PC-3 (cell line): ENCODE measurements at regions not wholly inside any gene's neighbourhood (a gene's known extent, or its start where the extent isn't known, plus 50 kb on each side); places are given as distances from the start of the nearest gene placed in this dataset.

Source experiments
- ATAC-seq: fragments of 200-7000 bp; cut with Tn5 transposase; 2 replicates; pipeline ENCODE4 v1.9.1; 2020; ENCODE audit warnings: mild to moderate bottlenecking, moderate library complexity
- BruUV-seq: library from RNA; stranded (reverse); fragments of 400-500 nt; replicated peaks from 2 replicates; lab custom pipeline; 2021; lab: Mats Ljungman, UMichigan
- CTCF ChIA-PET: fragments of 300-600 bp; sonication (Branson Sonifier 250); formaldehyde crosslinking; loops from one replicate; lab custom pipeline; 2022; ENCODE audit warnings: antibody characterized with exemption; lab: Charles Lee
- POLR2A ChIA-PET: fragments of 300-600 bp; sonication (Branson Sonifier 250); formaldehyde crosslinking; loops from one replicate; lab custom pipeline; 2022; ENCODE audit warnings: antibody characterized with exemption; ENCODE audit not compliant: unreplicated experiment; lab: Charles Lee
- DNase-seq: peaks from one replicate; pipeline ENCODE4 v3.0.0-alpha.2; 2015
- H2AFZ ChIP-seq: fragments of 300-600 bp; sonication (generic); 2 replicates; pipeline ENCODE4 v1.6.0; 2016; ENCODE audit warnings: antibody characterized with exemption, low read length
- H3F3A ChIP-seq: fragments of 300-600 bp; sonication (generic); one replicate; pipeline ENCODE4 v1.6.0; 2017; ENCODE audit warnings: antibody characterized with exemption, low read length, control low read depth, mild to moderate bottlenecking; ENCODE audit not compliant: unreplicated experiment
- H3K27ac ChIP-seq: fragments of 300-600 bp; sonication (generic); 2 replicates; pipeline ENCODE4 v1.5.1; 2016; ENCODE audit warnings: mild to moderate bottlenecking, low read length
- H3K27me3 ChIP-seq: fragments of 300-600 bp; sonication (generic); 2 replicates; pipeline ENCODE4 v1.6.1; 2016; ENCODE audit warnings: low read length, mixed read lengths
- H3K36me3 ChIP-seq: fragments of 300-600 bp; sonication (generic); 2 replicates; pipeline ENCODE4 v1.6.1; 2016; ENCODE audit warnings: low read depth, mixed run types, low read length, mixed read lengths
- H3K4me1 ChIP-seq: fragments of 300-600 bp; sonication (generic); 2 replicates; pipeline ENCODE4 v1.5.1; 2016; ENCODE audit warnings: low read length; ENCODE audit not compliant: insufficient read depth
- H3K4me2 ChIP-seq: fragments of 300-600 bp; sonication (generic); 2 replicates; pipeline ENCODE4 v1.6.0; 2016; ENCODE audit warnings: low read length
- H3K4me3 ChIP-seq: fragments of 300-600 bp; sonication (generic); 2 replicates; pipeline ENCODE4 v1.5.1; 2016; ENCODE audit warnings: mild to moderate bottlenecking, low read length, mixed read lengths
- H3K79me2 ChIP-seq: fragments of 300-600 bp; sonication (generic); 2 replicates; pipeline ENCODE4 v1.6.1; 2017; ENCODE audit warnings: low read length, mixed read lengths
- H3K9ac ChIP-seq: fragments of 300-600 bp; sonication (generic); 2 replicates; pipeline ENCODE4 v1.6.0; 2016; ENCODE audit warnings: mild to moderate bottlenecking, low read length
- H3K9me2 ChIP-seq: fragments of 300-600 bp; sonication (generic); replicated peaks from 2 replicates; pipeline ENCODE4 v1.6.1; 2016; ENCODE audit warnings: mixed run types, low read length, mixed read lengths
- H3K9me3 ChIP-seq: fragments of 300-600 bp; sonication (generic); 2 replicates; pipeline ENCODE4 v1.6.1; 2016; ENCODE audit warnings: low read length, mixed read lengths
- H4K20me1 ChIP-seq: fragments of 300-600 bp; sonication (generic); 2 replicates; pipeline ENCODE4 v1.6.1; 2016; ENCODE audit warnings: low read length, mixed read lengths
- CTCF ChIP-seq: fragments of 300-600 bp; sonication (generic); conservative IDR thresholded peaks from 2 replicates; pipeline ENCODE4 v1.5.1; 2017; ENCODE audit warnings: antibody characterized with exemption, low read depth, mild to moderate bottlenecking, low read length
- EZH2 ChIP-seq: fragments of 300-600 bp; sonication (generic); IDR thresholded peaks from one replicate; pipeline ENCODE4 v1.6.1; 2017; ENCODE audit warnings: antibody characterized with exemption, mild to moderate bottlenecking, low read length; ENCODE audit not compliant: unreplicated experiment
- EZH2phosphoT487 ChIP-seq: fragments of 300-600 bp; sonication (generic); IDR thresholded peaks from 2 replicates; pipeline ENCODE4 v1.6.1; 2018; ENCODE audit warnings: mild to moderate bottlenecking, antibody characterized with exemption, low read length, borderline replicate concordance
- intact Hi-C: fragments of 100-400 bp; cut with micrococcal nuclease; formaldehyde crosslinking; loops from 2 replicates; pipeline ENCODE4 v1.9.0; 2023

GRCh38 chr10:10791869-10792268 is 225.8 kb upstream of the CELF2 start:
- H4K20me1 ChIP-seq = no peaks in the 10 kb centered on the region
- no peaks in the 10 kb centered on the region for H3K9me3 ChIP-seq
- no peaks in the 10 kb centered on the region for H3K36me3 ChIP-seq
- no peak overlapping the region for H2AFZ ChIP-seq
- peaks cover 7% of the 10 kb centered on the region; the same call in 1 of the 2 replicates for H3K4me1 ChIP-seq
- POLR2A ChIA-PET = no interaction called here
- no peak overlapping the region for H3K9ac ChIP-seq
- intact Hi-C loops = no loop called here
- H3K79me2 ChIP-seq = no peaks in the 10 kb centered on the region
- no peak for DNase-seq
- no peaks in the 10 kb centered on the region for H3F3A ChIP-seq
- H3K27me3 ChIP-seq = no peaks in the 10 kb centered on the region
- BruUV-seq = no TSS peak
- H3K9me2 ChIP-seq = no peaks in the 10 kb centered on the region
- no peak overlapping the region for H3K27ac ChIP-seq
- H3K4me3 ChIP-seq = no peak overlapping the region
- no peak for ATAC-seq
- no peak overlapping the region for H3K4me2 ChIP-seq
- CTCF ChIA-PET = no interaction called here
- TF ChIP-seq EZH2 = no peak
- TF ChIP-seq EZH2phosphoT487 = no peak
- no peak for TF ChIP-seq CTCF

- Histone ChIP-seq H3K79me2 (no peaks in the 10 kb centered on the region), H3F3A (no peaks in the 10 kb centered on the region), H3K4me2 (peak overlapping the region; percentile 49; the same call in 1 of the 2 replicates), H3K9ac (no peak overlapping the region), H2AFZ (no peak overlapping the region), H3K4me1 (peaks cover 10% of the 10 kb centered on the region; the same call in 1 of the 2 replicates), H3K36me3 (no peaks in the 10 kb centered on the region), H3K4me3 (no peak overlapping the region), H3K27ac (0 out of 2 replicates have a peak overlapping the region, but pooled peaks have one; percentile 26), H3K9me2 (no peaks in the 10 kb centered on the region), H3K27me3 (no peaks in the 10 kb centered on the region), H4K20me1 (no peaks in the 10 kb centered on the region), H3K9me3 (no peaks in the 10 kb centered on the region)
- no TSS peak for BruUV-seq
- ATAC-seq = no peak
- intact Hi-C loops = no loop called here
- CTCF ChIA-PET = no interaction called here
- peak; percentile 58 for DNase-seq
- TF ChIP-seq EZH2 (no peak), CTCF (no peak), EZH2phosphoT487 (no peak)
- POLR2A ChIA-PET = interaction anchor here (0.6 kb wide), 1 partner anchor 13 kb away, joined by 3 read pairs; no protein-coding TSS in a partner anchor
Measured at GRCh38 chr10:10792681-10793080, 225.0 kb upstream of the CELF2 start.

- intact Hi-C loops = no loop called here
- peak; percentile 53 for DNase-seq
- Histone ChIP-seq H3K36me3 (no peaks in the 10 kb centered on the region), H3K4me3 (peak overlapping the region; percentile 35; the same call in 1 of the 2 replicates), H3K4me1 (peaks cover 10% of the 10 kb centered on the region; the same call in 1 of the 2 replicates), H3K27me3 (no peaks in the 10 kb centered on the region), H3K9me3 (no peaks in the 10 kb centered on the region), H3F3A (no peaks in the 10 kb centered on the region), H3K9ac (no peak overlapping the region), H4K20me1 (no peaks in the 10 kb centered on the region), H2AFZ (no peak overlapping the region), H3K4me2 (peak overlapping the region; percentile 54), H3K9me2 (no peaks in the 10 kb centered on the region), H3K27ac (peak overlapping the region; percentile 50; the same call in 1 of the 2 replicates), H3K79me2 (no peaks in the 10 kb centered on the region)
- ChIA-PET POLR2A (no interaction called here), CTCF (no interaction called here)
- no TSS peak for BruUV-seq
- ATAC-seq = no peak
- TF ChIP-seq EZH2 (no peak), EZH2phosphoT487 (no peak), CTCF (no peak)
Measured at GRCh38 chr10:10794046-10794445, 223.6 kb upstream of the CELF2 start.
